ENCODE measurements at regions not wholly inside any gene's neighbourhood (a gene's known extent, or its start where the extent isn't known, plus 50 kb on each side); places are given as distances from the start of the nearest gene placed in this dataset.

DNA sequence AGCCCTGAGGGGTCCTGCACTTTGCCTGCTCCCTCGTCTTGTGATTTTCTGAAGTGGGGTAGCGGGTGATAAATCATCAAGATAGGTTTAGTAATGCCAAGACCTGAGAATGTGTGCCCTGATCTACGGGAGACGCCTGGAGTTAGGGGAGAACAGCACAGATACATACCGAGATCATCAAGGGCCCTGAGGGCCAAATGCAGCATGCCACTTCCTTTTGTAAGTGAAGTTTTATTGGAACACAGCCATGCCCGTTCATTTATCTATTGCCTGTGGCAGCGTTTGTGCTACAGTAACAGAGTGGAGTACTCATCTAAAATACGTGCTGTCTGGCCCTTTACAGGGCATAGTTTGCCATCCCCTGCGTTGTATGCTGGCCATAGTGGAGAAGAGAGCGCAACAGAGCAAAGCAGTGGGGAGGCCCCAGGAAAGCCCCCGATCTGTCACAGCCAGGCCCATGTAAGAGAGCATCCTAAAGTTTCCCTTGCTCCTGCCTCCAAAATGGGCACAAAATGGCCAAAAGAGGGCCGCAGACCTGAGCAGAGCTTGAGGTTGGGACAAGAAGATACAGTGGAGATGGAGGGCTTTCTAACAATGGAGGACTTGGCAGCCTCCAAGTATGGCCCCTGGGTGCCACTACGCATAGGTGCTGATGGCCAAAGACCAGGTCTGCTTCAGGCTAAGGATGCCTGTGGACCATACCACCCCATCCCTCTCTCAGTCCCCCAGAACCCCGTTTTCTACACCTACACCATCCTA is 167.0 kb downstream of the SMIM20 start:
- H3K27me3 ChIP-seq = no peaks in the 10 kb centered on the region
- TF ChIP-seq EP300 (IDR thresholded peaks at IDR 0.05) (no peak), POLR2A (IDR thresholded peaks at IDR 0.05) (no peak)
- TF ChIP-seq, protein P1, sequence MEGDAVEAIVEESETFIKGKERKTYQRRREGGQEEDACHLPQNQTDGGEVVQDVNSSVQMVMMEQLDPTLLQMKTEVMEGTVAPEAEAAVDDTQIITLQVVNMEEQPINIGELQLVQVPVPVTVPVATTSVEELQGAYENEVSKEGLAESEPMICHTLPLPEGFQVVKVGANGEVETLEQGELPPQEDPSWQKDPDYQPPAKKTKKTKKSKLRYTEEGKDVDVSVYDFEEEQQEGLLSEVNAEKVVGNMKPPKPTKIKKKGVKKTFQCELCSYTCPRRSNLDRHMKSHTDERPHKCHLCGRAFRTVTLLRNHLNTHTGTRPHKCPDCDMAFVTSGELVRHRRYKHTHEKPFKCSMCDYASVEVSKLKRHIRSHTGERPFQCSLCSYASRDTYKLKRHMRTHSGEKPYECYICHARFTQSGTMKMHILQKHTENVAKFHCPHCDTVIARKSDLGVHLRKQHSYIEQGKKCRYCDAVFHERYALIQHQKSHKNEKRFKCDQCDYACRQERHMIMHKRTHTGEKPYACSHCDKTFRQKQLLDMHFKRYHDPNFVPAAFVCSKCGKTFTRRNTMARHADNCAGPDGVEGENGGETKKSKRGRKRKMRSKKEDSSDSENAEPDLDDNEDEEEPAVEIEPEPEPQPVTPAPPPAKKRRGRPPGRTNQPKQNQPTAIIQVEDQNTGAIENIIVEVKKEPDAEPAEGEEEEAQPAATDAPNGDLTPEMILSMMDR (IDR thresholded peaks at IDR 0.05) = no peak
- WGBS, 2 donors = 74 to 84% methylated on average over 14 of the region's 14 CpGs
- DNase-seq (ENCODE audit: low spot score in 2 of 2) = no peak
- H3K9me3 ChIP-seq = no peaks in the 10 kb centered on the region
- no peak overlapping the region for H3K4me3 ChIP-seq
- peaks cover 0 to 23% (median 3%) of the 10 kb centered on the region in 4 donors for H3K4me1 ChIP-seq
- no peaks in the 10 kb centered on the region for H3K36me3 ChIP-seq
- H3K27ac ChIP-seq = no peak overlapping the region

DNA sequence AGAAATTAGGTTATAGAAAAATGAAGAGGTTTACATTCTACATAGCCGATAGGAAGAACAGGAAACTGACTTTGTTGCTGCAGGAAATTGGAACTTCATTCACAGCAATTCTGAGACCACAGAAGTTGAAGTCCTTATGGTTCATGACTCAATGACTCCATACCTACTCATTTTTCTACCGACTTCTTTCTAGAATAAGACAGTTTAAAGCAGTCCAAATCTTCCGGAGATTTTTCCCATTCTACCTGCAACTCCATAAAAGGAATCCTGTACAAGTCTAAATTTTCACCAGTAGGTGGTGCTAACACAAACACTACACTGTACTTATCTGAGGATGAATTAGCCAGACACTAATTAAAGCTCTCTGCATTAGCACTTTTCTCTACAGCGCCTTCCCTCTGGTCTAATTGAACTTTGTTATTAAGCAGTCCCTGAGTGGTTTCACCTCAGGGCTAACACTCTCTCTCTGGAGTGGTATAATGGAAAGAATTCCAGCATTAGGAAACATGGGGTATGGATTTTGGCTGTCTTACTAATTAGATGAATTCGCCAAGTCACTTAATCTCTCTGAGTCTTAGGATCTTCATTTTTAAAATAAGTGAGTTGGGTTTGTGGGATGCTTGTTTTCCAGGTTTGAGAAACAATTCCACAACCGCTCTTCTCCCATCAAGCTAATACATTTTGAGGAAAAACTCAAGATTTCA is 167.9 kb downstream of the SMIM20 start:
- H3K36me3 ChIP-seq = no peaks in the 10 kb centered on the region
- peaks cover 0 to 26% (median 3%) of the 10 kb centered on the region in 4 donors for H3K4me1 ChIP-seq
- DNase-seq (ENCODE audit: low spot score in 2 of 2) = no peak
- H3K27me3 ChIP-seq = no peaks in the 10 kb centered on the region
- no peaks in the 10 kb centered on the region for H3K9me3 ChIP-seq
- H3K4me3 ChIP-seq = no peak overlapping the region
- 49 to 51% methylated on average over 6 of the region's 6 CpGs for WGBS, 2 donors
- H3K27ac ChIP-seq = no peak overlapping the region
- no peak for TF ChIP-seq POLR2A (IDR thresholded peaks at IDR 0.05)
- TF ChIP-seq, protein P1 (IDR thresholded peaks at IDR 0.05) = peak; percentile 51 to 73 (median 67)

DNA sequence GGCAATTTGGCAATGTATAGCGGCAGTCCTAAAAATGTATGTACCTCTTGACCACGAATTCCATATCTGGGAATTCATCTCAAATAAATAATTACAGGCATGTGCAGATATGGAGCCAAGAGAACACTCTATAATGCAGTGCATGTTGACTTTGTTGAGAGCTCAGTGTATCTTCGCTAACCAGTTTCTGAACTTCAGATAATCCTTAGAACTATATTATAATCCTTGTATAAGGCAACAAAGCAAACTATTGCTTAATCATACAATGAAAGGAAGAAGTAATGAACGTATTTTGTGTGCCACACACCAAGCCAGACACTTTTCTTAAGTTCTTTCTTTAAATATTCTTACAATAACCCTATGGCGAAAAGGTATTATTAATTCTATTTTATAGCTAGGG is 168.5 kb downstream of the SMIM20 start:
- Histone ChIP-seq H3K4me3 (no peak overlapping the region), H3K27ac (no peak overlapping the region), H3K4me1 (peaks cover 0 to 26% (median 3%) of the 10 kb centered on the region in 4 donors), H3K36me3 (no peaks in the 10 kb centered on the region), H3K9me3 (no peaks in the 10 kb centered on the region), H3K27me3 (no peaks in the 10 kb centered on the region)
- DNase-seq (ENCODE audit: low spot score in 2 of 2) = no peak
- TF ChIP-seq, protein P1 (IDR thresholded peaks at IDR 0.05) = no peak
- no peak for TF ChIP-seq EP300 (IDR thresholded peaks at IDR 0.05)
- no peak for TF ChIP-seq POLR2A (IDR thresholded peaks at IDR 0.05)
- 76 to 79% methylated on average over 5 of the region's 5 CpGs for WGBS, 2 donors

DNA sequence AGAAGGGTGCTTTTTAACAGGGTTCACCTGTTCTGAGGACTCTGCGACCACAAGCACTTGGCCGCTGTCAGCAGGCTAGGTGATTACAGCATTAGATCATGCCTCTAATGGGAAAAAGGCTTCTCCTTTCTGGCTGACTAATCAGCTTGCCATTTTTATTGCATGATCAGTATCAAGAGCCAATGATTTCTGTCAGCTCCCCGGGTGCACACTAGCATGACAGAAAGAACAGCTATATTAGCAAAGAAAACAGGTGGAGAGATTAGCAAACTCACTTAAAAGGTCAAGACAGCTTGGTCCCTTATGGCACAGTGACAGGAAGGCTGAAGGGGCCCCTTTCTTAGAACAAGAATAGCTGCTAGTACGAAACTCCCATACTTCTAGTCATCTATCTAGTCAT is 170.0 kb downstream of the SMIM20 start:
- Histone ChIP-seq H3K4me1 (peaks cover 0 to 34% (median 5%) of the 10 kb centered on the region in 4 donors), H3K4me3 (no peak overlapping the region), H3K27ac (no peak overlapping the region), H3K9me3 (no peaks in the 10 kb centered on the region), H3K27me3 (no peaks in the 10 kb centered on the region), H3K36me3 (no peaks in the 10 kb centered on the region)
- TF ChIP-seq POLR2A (IDR thresholded peaks at IDR 0.05) (no peak), EP300 (IDR thresholded peaks at IDR 0.05) (peak in 1 of 2 donors; percentile 48)
- TF ChIP-seq, protein P1 (IDR thresholded peaks at IDR 0.05) = no peak
- 74 to 78% methylated on average over 4 of the region's 4 CpGs for WGBS, 2 donors
- DNase-seq (ENCODE audit: low spot score in 2 of 2) = no peak

DNA sequence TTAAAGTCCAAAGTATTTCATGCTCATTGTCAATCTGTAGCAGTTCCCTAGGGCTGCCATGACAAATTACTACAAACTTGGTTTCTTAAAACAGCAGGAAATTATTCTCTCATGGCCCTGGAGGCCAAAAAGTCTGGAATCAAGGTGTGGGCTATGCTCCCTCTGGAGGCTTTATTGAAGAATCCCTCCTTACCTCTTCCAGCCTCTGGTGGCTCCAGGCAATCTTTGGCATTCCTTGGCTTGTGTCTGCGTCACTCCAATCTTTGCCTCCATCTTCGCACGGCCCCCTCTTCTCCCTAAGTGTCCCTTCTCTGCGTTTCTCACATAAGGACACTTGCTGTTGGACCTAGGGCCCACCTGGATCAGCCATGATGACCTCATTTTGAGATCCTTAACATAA is 170.4 kb downstream of the SMIM20 start:
- Histone ChIP-seq H3K27me3 (no peaks in the 10 kb centered on the region), H3K36me3 (no peaks in the 10 kb centered on the region), H3K4me3 (no peak overlapping the region), H3K27ac (peak overlapping the region in 1 of 4 donors; percentile 6), H3K9me3 (no peaks in the 10 kb centered on the region), H3K4me1 (peaks cover 0 to 36% (median 5%) of the 10 kb centered on the region in 4 donors)
- TF ChIP-seq, protein P1 (IDR thresholded peaks at IDR 0.05) = no peak
- TF ChIP-seq POLR2A (IDR thresholded peaks at IDR 0.05) (no peak), EP300 (IDR thresholded peaks at IDR 0.05) (no peak)
- WGBS, 2 donors = 98 to 99% methylated on average over 4 of the region's 4 CpGs
- no peak for DNase-seq (ENCODE audit: low spot score in 2 of 2)

All from tibial nerve (tissue), 4 donors.